ENCODE measurements at regions not wholly inside any gene's neighbourhood (a gene's known extent, or its start where the extent isn't known, plus 50 kb on each side); places are given as distances from the start of the nearest gene placed in this dataset.

- DNase-seq (ENCODE audit: low read depth in 2 of 3, low spot score in 1 of 3) = no peak
These were observed 345.4 kb upstream of the SALL3 start for GRCh38 chr18:78634061-78634696.

- DNase-seq (ENCODE audit: low read depth in 2 of 3, low spot score in 1 of 3) = no peak
These were observed 344.4 kb upstream of the SALL3 start for GRCh38 chr18:78635093-78635800.

- DNase-seq (ENCODE audit: low read depth in 2 of 3, low spot score in 1 of 3) = no peak
These were observed 343.4 kb upstream of the SALL3 start for GRCh38 chr18:78636260-78636659.

GRCh38 chr18:78637442-78638402, 341.9 kb upstream of the SALL3 start:
- DNase-seq (ENCODE audit: low read depth in 2 of 3, low spot score in 1 of 3) = no peak

- no peak for DNase-seq (ENCODE audit: low read depth in 2 of 3, low spot score in 1 of 3)
These were observed 340.3 kb upstream of the SALL3 start for GRCh38 chr18:78639006-78639950.

GRCh38 chr18:78640246-78640995, 339.2 kb upstream of the SALL3 start:
- no peak for DNase-seq (ENCODE audit: low read depth in 2 of 3, low spot score in 1 of 3)

GRCh38 chr18:78641689-78642231, 337.9 kb upstream of the SALL3 start:
- DNase-seq (ENCODE audit: low read depth in 2 of 3, low spot score in 1 of 3) = no peak

- no peak for DNase-seq (ENCODE audit: low read depth in 2 of 3, low spot score in 1 of 3)
These were observed 337.2 kb upstream of the SALL3 start for GRCh38 chr18:78642296-78642951.

GRCh38 chr18:78643004-78643403, 336.6 kb upstream of the SALL3 start:
- DNase-seq (ENCODE audit: low read depth in 2 of 3, low spot score in 1 of 3) = no peak

GRCh38 chr18:78643981-78644380, 335.6 kb upstream of the SALL3 start:
- no peak for DNase-seq (ENCODE audit: low read depth in 2 of 3, low spot score in 1 of 3)

- no peak for DNase-seq (ENCODE audit: low read depth in 2 of 3, low spot score in 1 of 3)
These were observed 334.4 kb upstream of the SALL3 start for GRCh38 chr18:78645216-78645615.

- DNase-seq (ENCODE audit: low read depth in 2 of 3, low spot score in 1 of 3) = no peak
These were observed 332.6 kb upstream of the SALL3 start for GRCh38 chr18:78647018-78647417.

GRCh38 chr18:78649421-78649820, 330.2 kb upstream of the SALL3 start:
- no peak for DNase-seq (ENCODE audit: low read depth in 2 of 3, low spot score in 1 of 3)

- DNase-seq (ENCODE audit: low read depth in 2 of 3, low spot score in 1 of 3) = no peak
These were observed 328.7 kb upstream of the SALL3 start for GRCh38 chr18:78650926-78651325.

GRCh38 chr18:78652001-78652545, 327.5 kb upstream of the SALL3 start:
- DNase-seq (ENCODE audit: low read depth in 2 of 3, low spot score in 1 of 3) = no peak

GRCh38 chr18:78655921-78656320, 323.7 kb upstream of the SALL3 start:
- DNase-seq (ENCODE audit: low read depth in 2 of 3, low spot score in 1 of 3) = no peak

- DNase-seq (ENCODE audit: low read depth in 2 of 3, low spot score in 1 of 3) = no peak
These were observed 323.2 kb upstream of the SALL3 start for GRCh38 chr18:78656346-78656925.

- DNase-seq (ENCODE audit: low read depth in 2 of 3, low spot score in 1 of 3) = no peak
These were observed 321.1 kb upstream of the SALL3 start for GRCh38 chr18:78658531-78658930.

Data from stimulated activated CD4-positive, alpha-beta T cell treated with anti-CD3 and anti-CD28 coated beads, Interleukin-12 subunit alpha, Interleukin-12 subunit beta, amount 100 ng/mL, for 48 hours (primary cell).